Keratinocyte (primary cell): ENCODE measurements at regions not wholly inside any gene's neighbourhood (a gene's known extent, or its start where the extent isn't known, plus 50 kb on each side); places are given as distances from the start of the nearest gene placed in this dataset.

Experiments
- DNase-seq: peaks from one replicate; pipeline ENCODE4 v3.0.0-alpha.2; 2011; ENCODE audit warnings: low read depth, missing footprints, low spot score
- FAIRE-seq: peaks from 2 replicates; lab custom pipeline; 2011; peaks lifted over from hg19 to GRCh38; lab: Jason Lieb, UNC
- H2AFZ ChIP-seq: 2 replicates; pipeline ENCODE4 v1.6.0; 2012; ENCODE audit warnings: low read length, control low read depth, inconsistent platforms; ENCODE audit not compliant: control insufficient read depth
- H3K27ac ChIP-seq: 2 replicates; pipeline ENCODE4 v1.5.1; 2011; ENCODE audit warnings: low read length; ENCODE audit not compliant: control insufficient read depth, insufficient read depth
- H3K27me3 ChIP-seq: 3 replicates; pipeline ENCODE4 v1.6.0; 2011; ENCODE audit warnings: low read length; ENCODE audit not compliant: control insufficient read depth, insufficient read depth; ENCODE audit errors: extremely low read depth
- H3K36me3 ChIP-seq, 2 experiments: 2 replicates in 1 of 2; 3 replicates in 1 of 2; pipeline ENCODE4 v1.5.1; 2011; ENCODE audit warnings: low read length in 2 of 2, mild to moderate bottlenecking in 1 of 2; ENCODE audit not compliant: control insufficient read depth in 2 of 2, insufficient read depth in 2 of 2; ENCODE audit errors: extremely low read depth in 1 of 2
- H3K4me1 ChIP-seq: 3 replicates; pipeline ENCODE4 v1.5.1; 2011; ENCODE audit warnings: low read length; ENCODE audit not compliant: control insufficient read depth, insufficient read depth; ENCODE audit errors: extremely low read depth
- H3K4me2 ChIP-seq: 3 replicates; pipeline ENCODE4 v1.6.0; 2011; ENCODE audit warnings: low read depth, low read length; ENCODE audit not compliant: control insufficient read depth, insufficient read depth; ENCODE audit errors: extremely low read depth
- H3K4me3 ChIP-seq, 3 experiments: fragments of 200-600 bp in 1 of 3; sonication (generic) in 1 of 3; 2 replicates in 2 of 3; 3 replicates in 1 of 3; pipeline ENCODE4 v1.5.1; 2011 to 2016; ENCODE audit warnings: low read length in 3 of 3, mild to moderate bottlenecking in 3 of 3, control low read depth in 2 of 3, inconsistent platforms in 1 of 3, low read depth in 1 of 3, mixed read lengths in 1 of 3, mixed run types in 1 of 3, moderate library complexity in 1 of 3; ENCODE audit not compliant: control insufficient read depth in 2 of 3, insufficient read depth in 2 of 3; ENCODE audit errors: extremely low read depth in 1 of 3
- H3K79me2 ChIP-seq: 2 replicates; pipeline ENCODE4 v1.6.0; 2012; ENCODE audit warnings: low read length; ENCODE audit not compliant: control insufficient read depth, insufficient read depth
- H3K9ac ChIP-seq: 3 replicates; pipeline ENCODE4 v1.6.0; 2011; ENCODE audit warnings: low read length; ENCODE audit not compliant: control insufficient read depth, insufficient read depth; ENCODE audit errors: extremely low read depth
- H3K9me1 ChIP-seq: 3 replicates; pipeline ENCODE4 v1.6.0; 2011; ENCODE audit warnings: low read length; ENCODE audit not compliant: control insufficient read depth, insufficient read depth; ENCODE audit errors: extremely low read depth
- H3K9me3 ChIP-seq: 2 replicates; pipeline ENCODE4 v1.5.1; 2012; ENCODE audit warnings: low read depth, low read length; ENCODE audit not compliant: control insufficient read depth
- H4K20me1 ChIP-seq: 3 replicates; pipeline ENCODE4 v1.6.0; 2011; ENCODE audit warnings: low read length; ENCODE audit not compliant: control insufficient read depth, insufficient read depth; ENCODE audit errors: extremely low read depth
- CTCF ChIP-seq, 3 experiments: IDR thresholded peaks in 1 of 3; conservative IDR thresholded peaks in 1 of 3; optimal IDR thresholded peaks in 1 of 3; 2 replicates in 2 of 3; 3 replicates in 1 of 3; pipeline versions ENCODE3 to v1.5.1; 2011; ENCODE audit warnings: low read length in 3 of 3, mild to moderate bottlenecking in 3 of 3, moderate library complexity in 2 of 3, control low read depth in 1 of 3, inconsistent platforms in 1 of 3; ENCODE audit not compliant: insufficient read depth in 2 of 3; ENCODE audit errors: extremely low read depth in 1 of 3
- EZH2 ChIP-seq: IDR thresholded peaks from one replicate; pipeline ENCODE4 v1.6.1; 2012; ENCODE audit warnings: inconsistent platforms, mild to moderate bottlenecking, low read length, moderate library complexity
- dilution Hi-C: fragments of 300-500 bp; cut with MboI; formaldehyde crosslinking; loops from one replicate; pipeline ENCODE4 v1.7.0; 2020; ENCODE audit warnings: low sequenced_read_pairs; ENCODE audit not compliant: extremely low pct_ligation_motif_present

- H3K9ac ChIP-seq = no peak overlapping the region
- DNase-seq (no peak), FAIRE-seq (no peak)
- dilution Hi-C loops = no loop called here
- no peaks in the 10 kb centered on the region for H3K36me3 ChIP-seq
- no peaks in the 10 kb centered on the region for H3K4me1 ChIP-seq
- H3K9me3 ChIP-seq = no peaks in the 10 kb centered on the region
- H3K4me3 ChIP-seq = no peak overlapping the region
- TF ChIP-seq EZH2 (no peak), CTCF (optimal IDR thresholded peaks at IDR 0.05 in 1 of 3, IDR thresholded peaks at IDR 0.05 in 1 of 3, conservative IDR thresholded peaks at IDR 0.05 in 1 of 3; ENCODE audit: extremely low read depth in 1 of 3, insufficient read depth in 2 of 3, low read length in 3 of 3) (no peak)
- no peaks in the 10 kb centered on the region for H4K20me1 ChIP-seq
- no peaks in the 10 kb centered on the region for H3K79me2 ChIP-seq
- no peak overlapping the region for H2AFZ ChIP-seq
- no peaks in the 10 kb centered on the region for H3K27me3 ChIP-seq
- no peaks in the 10 kb centered on the region for H3K9me1 ChIP-seq
- no peak overlapping the region for H3K27ac ChIP-seq
- H3K4me2 ChIP-seq = no peak overlapping the region
Measured at GRCh38 chr1:80846966-80847365, 953.8 kb upstream of the ADGRL2 start.

GRCh38 chr1:80842796-80843195 is 957.9 kb upstream of the ADGRL2 start:
- H3K27me3 ChIP-seq = no peaks in the 10 kb centered on the region
- H3K4me1 ChIP-seq = no peaks in the 10 kb centered on the region
- dilution Hi-C loops = no loop called here
- no peak for FAIRE-seq
- no peaks in the 10 kb centered on the region for H3K9me3 ChIP-seq
- TF ChIP-seq EZH2 = no peak
- no peak for TF ChIP-seq CTCF (optimal IDR thresholded peaks at IDR 0.05 in 1 of 3, IDR thresholded peaks at IDR 0.05 in 1 of 3, conservative IDR thresholded peaks at IDR 0.05 in 1 of 3; ENCODE audit: extremely low read depth in 1 of 3, insufficient read depth in 2 of 3, low read length in 3 of 3)
- DNase-seq = no peak
- no peaks in the 10 kb centered on the region for H3K36me3 ChIP-seq
- H4K20me1 ChIP-seq = no peaks in the 10 kb centered on the region
- no peaks in the 10 kb centered on the region for H3K9me1 ChIP-seq
- H3K4me3 ChIP-seq = no peak overlapping the region
- H3K27ac ChIP-seq = no peak overlapping the region
- no peaks in the 10 kb centered on the region for H3K79me2 ChIP-seq
- H3K9ac ChIP-seq = no peak overlapping the region
- H3K4me2 ChIP-seq = no peak overlapping the region
- H2AFZ ChIP-seq = no peak overlapping the region
